GM13976 (cell line): ENCODE measurements at regions not wholly inside any gene's neighbourhood (a gene's known extent, or its start where the extent isn't known, plus 50 kb on each side); places are given as distances from the start of the nearest gene placed in this dataset.

Source experiments
- DNase-seq: peaks from one replicate; pipeline ENCODE4 v3.0.0; 2012; ENCODE audit warnings: low spot score
- CTCF ChIP-seq: IDR thresholded peaks from 2 replicates; pipeline ENCODE4 v1.5.1; 2012; ENCODE audit warnings: borderline replicate concordance, mild to moderate bottlenecking; ENCODE audit not compliant: insufficient read depth; ENCODE audit errors: extremely low read depth, missing control alignments, control extremely low read depth
- in situ Hi-C: fragments of 300-500 bp; cut with MboI; formaldehyde crosslinking; loops from one replicate; pipeline ENCODE4 v1.12.0; 2022; ENCODE audit warnings: low sequenced_read_pairs, mixed read lengths, inconsistent platforms; ENCODE audit not compliant: unreplicated experiment

DNA sequence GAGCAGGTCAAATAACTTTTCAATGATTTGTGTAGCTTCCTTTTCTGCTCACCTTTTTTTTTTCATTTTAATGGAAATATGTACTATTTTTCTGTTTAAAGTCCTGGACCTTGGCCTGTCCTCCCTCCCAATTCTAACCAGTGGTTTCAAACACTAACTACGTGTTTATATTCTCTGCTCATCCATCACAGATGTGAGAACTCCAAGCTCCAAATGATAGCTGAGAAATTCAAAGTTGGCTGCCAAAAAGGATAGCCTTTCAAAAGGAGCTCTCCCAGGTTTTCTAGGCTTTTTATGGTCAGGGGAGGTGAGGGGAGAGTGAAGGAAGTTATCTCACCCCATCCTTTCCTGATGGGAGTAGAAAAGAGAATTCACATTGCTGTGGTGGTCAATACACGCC lies 486.0 kb upstream of the TBX3 start:
- no peak for DNase-seq
- in situ Hi-C loops, result no loop called here
- TF ChIP-seq CTCF, result no peak

DNA sequence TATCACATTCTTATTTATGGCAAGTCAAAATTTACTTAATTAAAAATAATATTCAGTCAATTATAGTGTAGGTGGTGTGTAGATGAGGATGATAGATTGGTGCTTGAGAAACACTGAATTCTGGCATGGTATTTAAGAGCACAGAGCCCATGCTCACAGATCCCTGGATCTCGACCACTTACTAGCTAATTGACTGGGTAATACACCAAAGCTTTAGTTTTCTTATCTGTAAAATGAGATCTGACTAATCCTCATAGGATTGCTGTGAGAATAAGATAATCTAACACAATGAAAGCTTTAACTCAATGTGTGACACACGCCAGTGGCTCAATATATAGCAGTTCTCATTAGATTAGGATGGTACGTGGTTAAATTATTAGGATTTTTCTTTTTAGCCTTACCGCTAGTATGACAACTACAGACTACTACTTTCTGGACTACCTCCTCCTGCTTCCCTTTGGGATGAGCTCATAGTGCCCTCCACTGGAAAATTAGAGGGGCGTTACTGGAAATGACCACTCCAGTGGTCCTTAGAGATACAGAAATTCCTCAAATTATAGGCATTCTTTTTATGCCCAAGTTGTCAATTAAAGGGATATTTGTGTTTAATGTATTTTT lies 482.8 kb upstream of the TBX3 start:
- TF ChIP-seq CTCF, result no peak
- in situ Hi-C loops, result no loop called here
- no peak for DNase-seq

GRCh38 chr12:115163710-115164109 lies 479.7 kb upstream of the TBX3 start:
- no peak for DNase-seq

GRCh38 chr12:115160271-115161128 lies 476.5 kb upstream of the TBX3 start:
- no peak for TF ChIP-seq CTCF
- no peak for DNase-seq
- in situ Hi-C loops, result no loop called here

More at GRCh38 chr12:115163710-115164109, 479.7 kb upstream of the TBX3 start:
- no peak for TF ChIP-seq CTCF
- in situ Hi-C loops, result no loop called here

GRCh38 chr12:115158816-115159215 lies 474.8 kb upstream of the TBX3 start:
- no peak for TF ChIP-seq CTCF
- in situ Hi-C loops, result no loop called here
- no peak for DNase-seq

GRCh38 chr12:115155665-115156645 lies 472.0 kb upstream of the TBX3 start:
- in situ Hi-C loops, result no loop called here
- no peak for DNase-seq
- no peak for TF ChIP-seq CTCF
